ENCODE measurements at regions not wholly inside any gene's neighbourhood (a gene's known extent, or its start where the extent isn't known, plus 50 kb on each side); places are given as distances from the start of the nearest gene placed in this dataset.

GRCh38 chr20:40803381-40803780 is 114.3 kb upstream of the MAFB start:
- ATAC-seq (no peak), DNase-seq (no peak)
- intact Hi-C loops (cut with micrococcal nuclease), result no loop called here

DNA sequence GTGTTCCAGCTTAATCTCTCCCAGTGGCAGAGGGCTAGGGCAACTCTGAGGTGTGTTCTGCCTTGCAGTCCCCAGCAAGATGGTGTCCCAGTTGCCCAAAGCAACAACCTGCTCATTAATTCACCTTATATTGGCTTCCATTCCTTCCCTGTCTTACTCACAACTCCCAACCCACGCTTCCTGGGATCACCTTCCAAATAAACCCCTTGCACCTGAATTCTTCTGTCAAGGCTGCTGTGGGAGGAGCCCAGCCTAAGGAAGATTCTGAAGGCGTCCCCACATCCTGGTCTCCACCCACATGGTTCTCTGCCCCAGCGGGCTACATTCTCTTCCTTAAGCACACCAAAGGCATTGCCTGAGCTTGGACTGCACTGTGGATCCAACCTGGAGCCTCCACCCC is 116.6 kb upstream of the MAFB start:
- ATAC-seq (no peak), DNase-seq (no peak)
- intact Hi-C loops (cut with micrococcal nuclease), result no loop called here

DNA sequence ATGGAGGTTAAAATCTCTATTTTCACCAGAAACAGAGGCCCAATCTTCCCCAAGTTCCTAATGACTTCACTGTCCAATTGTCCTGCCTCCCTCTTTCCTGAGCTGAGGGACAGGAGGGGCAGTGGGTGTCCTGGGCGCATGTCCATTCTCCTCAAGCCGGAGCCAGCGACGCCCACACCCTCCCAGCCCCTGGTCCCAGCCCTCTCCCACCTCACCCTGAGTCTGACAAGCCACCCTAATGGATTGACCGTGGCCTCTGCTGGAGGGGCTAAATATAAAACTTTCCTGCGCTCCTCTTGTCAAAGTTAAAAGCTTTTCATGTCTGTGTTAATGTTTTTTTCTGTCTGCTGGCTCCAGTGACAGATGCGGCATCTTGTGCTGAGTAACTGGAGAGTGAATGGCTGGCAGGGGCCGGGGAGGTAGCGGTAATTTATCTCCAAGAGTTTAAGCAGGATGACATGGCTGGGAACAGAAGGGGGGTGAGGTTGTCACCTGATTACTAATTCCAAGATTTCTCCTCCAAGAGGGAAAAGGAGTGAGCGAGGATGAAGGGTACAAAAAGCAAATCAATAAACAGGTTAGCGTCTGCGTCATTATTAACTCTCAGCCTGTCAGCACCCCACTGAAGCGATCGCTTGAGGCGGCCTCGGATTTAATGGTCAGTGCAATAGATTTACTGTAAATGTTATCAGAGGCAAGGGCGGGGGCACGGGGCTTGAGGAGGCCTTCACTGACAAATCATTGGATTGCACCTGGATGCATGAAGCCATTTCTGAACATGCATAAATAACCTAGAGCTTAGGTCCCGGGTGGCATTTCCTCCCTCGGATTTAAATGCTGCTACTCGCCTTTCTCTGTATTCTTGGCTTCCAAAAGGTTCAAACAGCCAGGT is 118.1 kb upstream of the MAFB start:
- no peak for ATAC-seq
- no peak for DNase-seq
- intact Hi-C loops (cut with micrococcal nuclease), result no loop called here

- no peak for ATAC-seq
- DNase-seq, result no peak
- intact Hi-C loops (cut with micrococcal nuclease), result no loop called here
These were observed 118.8 kb upstream of the MAFB start for GRCh38 chr20:40807821-40808170.

DNA sequence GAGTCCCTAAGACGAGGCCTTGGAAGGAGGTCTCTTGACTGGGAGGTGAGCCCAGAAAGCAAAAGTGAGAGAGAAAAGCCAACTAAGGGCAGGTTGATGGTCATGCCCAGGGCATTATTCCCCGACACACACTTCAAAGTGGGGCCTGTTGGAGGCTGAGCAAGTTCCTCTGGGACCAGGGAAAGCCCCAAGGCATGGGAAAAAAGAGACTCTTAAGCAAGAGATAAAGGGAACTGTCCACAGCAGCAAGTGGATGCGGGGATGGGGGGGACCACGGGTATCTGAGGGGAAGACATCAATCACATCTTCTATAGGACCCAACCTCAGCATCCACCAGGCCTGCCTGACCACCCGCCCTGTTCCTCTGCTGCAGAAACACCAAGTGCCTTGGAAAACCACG is 119.9 kb upstream of the MAFB start:
- no peak for DNase-seq
- ATAC-seq, result no peak
- intact Hi-C loops (cut with micrococcal nuclease), result no loop called here

- no peak for ATAC-seq
- DNase-seq, result no peak
- intact Hi-C loops (cut with micrococcal nuclease), result no loop called here
These were observed 120.3 kb upstream of the MAFB start for GRCh38 chr20:40809361-40809760.

DNA sequence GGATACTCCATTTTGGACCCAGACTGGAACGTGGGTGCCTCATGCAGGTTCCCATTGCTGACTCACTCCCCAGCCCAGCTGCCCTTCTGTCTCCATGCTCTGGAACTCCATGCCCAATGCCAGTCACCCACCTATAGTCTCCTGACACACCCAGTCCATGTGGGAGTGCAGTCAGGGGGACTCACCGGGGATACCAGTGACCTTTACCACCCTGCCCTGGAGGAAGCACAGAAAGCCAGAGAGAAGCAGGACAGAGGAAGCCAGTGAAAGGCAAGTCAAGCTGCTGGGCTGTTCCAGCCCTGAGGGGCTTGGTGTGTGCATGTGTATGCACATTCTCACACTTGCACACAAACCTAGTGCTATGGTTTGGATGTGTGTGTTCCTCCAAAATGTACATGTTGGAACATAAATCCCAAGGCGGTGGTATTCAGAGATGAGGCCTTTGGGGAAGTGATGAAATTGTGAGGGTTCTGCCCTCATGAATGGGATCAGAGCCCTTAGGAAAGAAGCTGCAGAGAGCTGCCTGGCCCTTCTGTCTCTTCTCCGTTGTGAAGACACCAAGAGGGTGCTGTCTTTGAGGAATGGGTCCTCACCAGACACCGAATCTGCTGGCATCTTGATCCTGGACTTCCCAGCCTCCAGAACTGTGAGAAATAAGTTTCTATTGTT is 121.4 kb upstream of the MAFB start:
- ATAC-seq (no peak), DNase-seq (no peak)
- intact Hi-C loops (cut with micrococcal nuclease), result no loop called here

GRCh38 chr20:40811004-40811403 is 122.0 kb upstream of the MAFB start:
- DNase-seq, result no peak
- intact Hi-C loops (cut with micrococcal nuclease), result no loop called here
- no peak for ATAC-seq

DNA sequence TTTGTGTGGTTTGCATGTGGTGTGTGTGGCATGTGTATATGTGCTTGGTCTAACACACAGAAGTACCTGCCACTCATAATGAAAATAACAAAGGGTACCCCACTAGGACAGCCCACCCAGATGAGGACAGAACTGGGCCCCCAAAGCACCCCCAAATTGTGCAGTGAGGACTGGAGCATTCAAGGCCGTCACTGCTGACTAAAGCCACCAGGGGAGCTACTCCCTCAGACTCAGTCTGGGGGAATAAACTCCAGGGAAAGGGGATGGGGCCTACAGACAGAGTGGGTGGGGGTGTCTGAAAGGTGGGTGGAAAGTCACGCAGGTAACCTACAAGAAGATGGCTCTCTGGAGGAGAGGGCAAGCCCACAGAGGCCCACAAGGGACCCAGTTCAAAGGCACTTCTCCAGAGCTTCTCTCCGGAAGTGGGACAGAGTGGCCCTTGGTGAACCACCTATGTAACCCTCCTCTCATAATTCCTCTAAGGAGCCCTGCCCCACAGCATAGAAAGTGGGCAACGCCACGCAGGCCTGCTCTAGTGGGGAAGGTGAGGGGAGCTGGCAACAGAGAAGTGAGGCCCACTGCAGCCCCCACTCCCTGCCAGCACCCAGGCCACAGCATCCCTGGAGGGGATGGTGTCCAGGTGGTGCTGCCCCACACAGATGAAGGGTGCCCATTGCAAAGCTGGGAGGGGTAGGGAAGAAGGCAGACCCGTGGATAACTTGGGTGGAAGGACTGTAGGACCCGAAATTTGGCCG is 122.8 kb upstream of the MAFB start:
- no peak for ATAC-seq
- intact Hi-C loops (cut with micrococcal nuclease), result no loop called here
- DNase-seq, result no peak

DNA sequence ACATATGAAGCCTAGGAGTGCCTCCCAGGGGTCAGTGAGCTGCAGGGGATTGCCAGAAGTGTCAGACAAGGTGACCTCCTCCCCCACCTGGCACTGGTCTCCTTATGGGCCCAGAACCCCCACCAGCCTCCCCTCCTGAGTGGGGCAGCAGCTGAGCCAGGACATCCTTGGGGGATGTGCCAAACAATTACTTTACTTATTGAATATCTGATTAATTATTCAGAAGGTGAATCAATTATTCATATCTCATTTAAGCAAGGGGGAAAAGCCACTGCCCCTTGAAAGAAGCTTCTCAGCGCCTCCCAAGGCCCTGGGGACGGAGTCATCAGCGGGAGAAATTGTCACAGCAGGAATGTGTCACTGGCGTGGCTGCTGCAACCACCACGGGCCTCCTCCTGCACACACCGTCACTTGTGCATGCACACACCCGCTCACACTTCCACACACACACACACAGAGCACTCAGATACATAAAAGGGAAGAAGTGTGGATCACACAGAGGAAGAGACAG is 123.4 kb upstream of the MAFB start:
- DNase-seq (no peak), ATAC-seq (no peak)
- intact Hi-C loops (cut with micrococcal nuclease), result no loop called here

GRCh38 chr20:40813029-40813431 is 124.0 kb upstream of the MAFB start:
- DNase-seq (no peak), ATAC-seq (no peak)
- intact Hi-C loops (cut with micrococcal nuclease), result no loop called here

DNA sequence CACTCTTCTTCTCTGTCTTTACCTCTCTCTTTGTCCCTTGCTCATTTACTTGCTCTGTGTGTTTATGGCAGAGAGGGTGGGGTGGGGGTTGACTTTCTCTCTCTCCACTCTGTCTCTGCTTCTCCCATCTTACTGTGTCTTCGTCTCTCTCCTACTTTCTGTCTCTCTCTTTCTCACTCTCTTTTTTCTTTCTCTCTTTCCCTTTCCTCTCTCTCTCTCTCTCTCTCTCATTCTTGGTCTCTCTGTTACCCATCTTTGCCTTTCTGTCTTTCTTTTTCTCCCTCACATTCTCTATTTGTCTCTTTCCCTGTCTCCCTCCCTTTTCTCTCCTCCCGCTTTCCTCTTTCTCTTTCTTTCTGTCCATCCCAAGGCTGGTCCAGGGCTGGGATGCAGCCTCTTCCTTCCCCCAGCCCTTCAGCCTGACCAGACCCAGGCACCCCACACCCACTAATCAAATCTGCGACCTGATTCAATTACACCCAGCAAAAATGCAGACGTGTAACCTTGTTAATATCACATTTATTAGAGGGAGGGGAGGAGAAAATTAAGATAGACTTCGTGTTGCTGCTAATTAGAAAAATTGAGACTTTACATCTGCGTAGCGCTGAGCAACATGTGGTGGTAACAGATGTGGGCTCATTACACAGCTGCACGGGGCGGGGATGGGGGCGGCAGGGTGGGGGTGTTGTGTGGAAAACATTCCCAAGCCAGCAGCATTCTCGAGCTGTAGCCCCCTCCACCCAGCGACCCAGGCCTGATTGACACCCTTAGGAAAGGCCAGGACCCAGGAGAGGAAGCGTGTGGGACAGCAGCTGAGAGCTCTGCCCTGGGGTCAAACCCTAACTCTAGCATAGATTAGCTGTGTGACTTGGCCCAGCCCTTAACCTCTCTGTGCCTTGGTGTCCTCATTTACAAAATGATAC is 124.9 kb upstream of the MAFB start:
- intact Hi-C loops (cut with micrococcal nuclease), result no loop called here
- no peak for DNase-seq
- no peak for ATAC-seq

DNA sequence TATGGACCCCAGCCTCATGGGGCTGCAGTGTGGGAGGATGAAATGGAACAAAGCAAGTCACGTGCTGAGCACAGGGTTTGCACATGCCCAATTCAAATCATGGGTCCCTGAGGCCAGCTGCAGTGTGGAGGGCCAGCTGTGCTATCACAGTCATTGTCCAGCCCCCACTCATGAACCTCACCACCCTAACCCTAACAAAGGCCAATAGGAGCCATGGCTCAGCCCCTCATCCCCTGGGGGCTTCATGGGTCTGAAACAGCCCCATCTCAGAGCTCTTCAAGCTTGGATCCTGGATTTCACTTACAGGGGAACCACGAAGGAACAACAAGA is 125.6 kb upstream of the MAFB start:
- intact Hi-C loops (cut with micrococcal nuclease), result no loop called here
- ATAC-seq, result no peak
- no peak for DNase-seq

- intact Hi-C loops (cut with micrococcal nuclease), result no loop called here
- ATAC-seq, result no peak
- DNase-seq, result no peak
These were observed 126.4 kb upstream of the MAFB start for GRCh38 chr20:40815156-40816038.

- ATAC-seq (no peak), DNase-seq (no peak)
- intact Hi-C loops (cut with micrococcal nuclease), result no loop called here
These were observed 127.0 kb upstream of the MAFB start for GRCh38 chr20:40816039-40816352.

DNA sequence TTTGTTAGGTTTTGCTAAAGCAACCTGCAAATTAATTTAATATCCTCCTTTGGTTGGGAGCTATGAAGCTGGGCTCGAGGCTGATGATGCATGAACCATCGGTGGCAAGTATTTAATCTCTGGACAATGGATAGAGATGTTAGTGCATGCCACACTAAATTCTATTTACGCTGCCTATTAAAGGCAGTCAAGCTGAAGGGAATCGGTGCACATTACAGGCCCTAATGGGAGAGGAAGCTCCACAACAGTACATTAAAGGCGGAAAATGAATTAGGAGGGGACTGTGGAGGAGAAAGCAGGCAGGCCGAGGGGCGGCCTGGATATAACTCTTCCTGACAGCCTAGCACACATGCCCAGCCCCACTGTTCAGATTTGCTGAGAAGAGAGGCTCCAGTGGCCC is 132.4 kb upstream of the MAFB start:
- no peak for ATAC-seq
- intact Hi-C loops (cut with micrococcal nuclease), result no loop called here
- DNase-seq, result no peak

- no peak for ATAC-seq
- intact Hi-C loops (cut with micrococcal nuclease), result no loop called here
These were observed 137.7 kb upstream of the MAFB start for GRCh38 chr20:40826699-40827098.

DNA sequence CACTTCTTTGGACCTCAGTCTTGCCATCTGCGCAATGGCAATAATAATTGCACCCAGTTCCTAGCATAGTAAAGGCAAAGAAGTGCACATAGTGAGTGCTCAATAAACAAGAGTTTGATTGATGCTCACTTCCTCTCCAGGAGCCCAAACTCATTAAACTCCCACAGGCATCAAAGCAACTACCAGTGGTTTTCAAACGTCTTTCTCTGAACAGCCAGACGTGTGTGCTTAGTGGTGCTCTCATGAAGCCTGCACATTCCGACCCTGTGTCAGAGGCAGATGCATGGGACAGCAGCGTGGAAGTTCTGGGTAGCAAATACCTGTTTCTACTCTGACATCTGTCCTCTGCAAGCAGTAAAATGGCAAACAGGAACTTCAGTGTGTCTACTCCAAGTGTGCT is 146.3 kb upstream of the MAFB start:
- intact Hi-C loops (cut with micrococcal nuclease), result no loop called here
- DNase-seq (no peak), ATAC-seq (no peak)

More at GRCh38 chr20:40826699-40827098, 137.7 kb upstream of the MAFB start:
- DNase-seq, result no peak
